Upper lobe of left lung (tissue), 6 donors: ENCODE measurements at regions not wholly inside any gene's neighbourhood (a gene's known extent, or its start where the extent isn't known, plus 50 kb on each side); places are given as distances from the start of the nearest gene placed in this dataset.

ENCODE experiments used
- ATAC-seq, 2 donors: fragments of 200-7000 bp; cut with Tn5 transposase; one replicate each; pipeline ENCODE4 v1.9.1; 2022; ENCODE audit warnings: mild to moderate bottlenecking in 2 of 2, moderate library complexity in 2 of 2; ENCODE audit not compliant: low FRiP score in 2 of 2
- DNase-seq, 2 donors: peaks; one replicate each; pipeline ENCODE4 v3.0.0-alpha.2; 2019 to 2020
- H3K27ac ChIP-seq, 4 donors: fragments of 200-600 bp; sonication (generic); one replicate each; pipeline ENCODE4 v1.5.1; 2016 to 2019
- H3K27me3 ChIP-seq, 4 donors: fragments of 200-600 bp; sonication (generic); one replicate each; pipeline ENCODE4 v1.5.1; 2017 to 2019
- H3K36me3 ChIP-seq, 4 donors: fragments of 200-600 bp; sonication (generic); one replicate each; pipeline ENCODE4 v1.5.1; 2016 to 2019
- H3K4me1 ChIP-seq, 4 donors: fragments of 200-600 bp; sonication (generic); one replicate each; pipeline ENCODE4 v1.5.1; 2018 to 2019
- H3K4me3 ChIP-seq, 4 donors: fragments of 200-600 bp; sonication (generic); one replicate each; pipeline ENCODE4 v1.5.1; 2017 to 2019; ENCODE audit warnings: mild to moderate bottlenecking in 2 of 4, moderate library complexity in 1 of 4
- H3K9me3 ChIP-seq, 4 donors: fragments of 200-600 bp; sonication (generic); one replicate each; pipeline ENCODE4 v1.5.1; 2018 to 2019
- EP300 ChIP-seq, 4 donors: sonication (generic); formaldehyde crosslinking; IDR thresholded peaks; one replicate each; pipeline ENCODE4 v1.5.1; 2017; ENCODE audit warnings: antibody characterized with exemption in 4 of 4, control low read depth in 2 of 4
- POLR2A ChIP-seq, 4 donors: fragments of 450-650 bp; IDR thresholded peaks; one replicate each; pipeline ENCODE4 v1.5.1; 2016 to 2017; ENCODE audit warnings: antibody characterized with exemption in 4 of 4, mild to moderate bottlenecking in 2 of 4
- POLR2AphosphoS5 ChIP-seq, 2 donors: sonication (generic); formaldehyde crosslinking; IDR thresholded peaks; one replicate each; pipeline ENCODE4 v1.5.1; 2017; ENCODE audit warnings: antibody characterized with exemption in 2 of 2
- WGBS, 2 donors: methylation state at CpG; one replicate each; pipeline ENCODE4 v1.1.5; 2017 to 2018; 5-methylcytosine and 5-hydroxymethylcytosine counted together
- TF ChIP-seq, protein P1 (sequence below), 6 experiments: fragments of 450-650 bp in 4 of 6; fragments of 200-600 bp in 2 of 6; sonication (generic) in 2 of 6; IDR thresholded peaks; one replicate each; pipeline ENCODE4 v1.5.1; 2016 to 2019; ENCODE audit warnings: antibody characterized with exemption in 6 of 6
- donor health status: DM: no; HTN: no; CAD: no; lungs with moderate emphysema.
- donor health status: DM: no; HTN: yes; CAD: no; lungs with severe emphysema.

DNA sequence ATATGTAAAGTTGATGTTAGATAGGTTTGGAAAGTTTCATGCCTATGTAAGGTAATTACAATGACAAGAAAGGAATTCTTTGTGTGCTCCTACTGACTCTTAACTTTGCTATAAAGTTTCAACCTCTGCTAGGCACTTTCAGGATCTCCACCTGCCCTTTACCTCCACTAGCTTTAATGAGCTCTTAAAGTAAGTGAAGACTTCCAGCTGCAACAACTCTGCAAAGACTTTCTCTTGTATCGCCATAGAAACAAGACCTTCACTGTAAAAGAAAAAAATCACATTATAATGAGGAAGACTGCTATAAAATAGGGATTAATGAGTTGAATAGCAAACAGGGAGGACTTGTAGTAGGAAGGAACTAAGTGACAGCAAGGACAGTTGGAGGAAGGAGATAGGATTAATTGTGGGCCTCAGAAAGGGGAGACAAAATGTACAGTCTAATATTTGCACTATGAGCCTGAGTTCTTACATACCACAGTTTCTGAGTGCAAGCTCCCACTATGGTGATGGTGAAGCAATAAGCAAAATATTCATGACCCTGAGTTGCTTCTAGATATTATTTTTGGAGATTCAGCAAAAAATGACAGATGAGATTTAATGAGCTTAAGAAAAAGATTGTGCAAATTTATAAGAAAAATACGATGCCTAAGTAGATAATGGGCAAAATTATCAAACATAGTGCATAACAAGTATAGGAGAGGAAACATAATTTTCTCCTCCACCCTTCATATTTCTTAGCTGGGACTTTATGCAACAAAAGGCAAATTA is 66.7 kb downstream of the DHRS2 start:
- Histone ChIP-seq H3K9me3 (peaks cover 0 to 12% (median 5%) of the 10 kb centered on the region in 4 donors), H3K4me1 (no peaks in the 10 kb centered on the region), H3K36me3 (no peaks in the 10 kb centered on the region), H3K27me3 (no peaks in the 10 kb centered on the region), H3K27ac (no peak overlapping the region), H3K4me3 (no peak overlapping the region)
- WGBS, 2 donors = 57 to 64% methylated on average over 2 of the region's 2 CpGs
- TF ChIP-seq EP300 (IDR thresholded peaks at IDR 0.05) = no peak
- no peak for TF ChIP-seq POLR2AphosphoS5 (IDR thresholded peaks at IDR 0.05)
- TF ChIP-seq, protein P1, sequence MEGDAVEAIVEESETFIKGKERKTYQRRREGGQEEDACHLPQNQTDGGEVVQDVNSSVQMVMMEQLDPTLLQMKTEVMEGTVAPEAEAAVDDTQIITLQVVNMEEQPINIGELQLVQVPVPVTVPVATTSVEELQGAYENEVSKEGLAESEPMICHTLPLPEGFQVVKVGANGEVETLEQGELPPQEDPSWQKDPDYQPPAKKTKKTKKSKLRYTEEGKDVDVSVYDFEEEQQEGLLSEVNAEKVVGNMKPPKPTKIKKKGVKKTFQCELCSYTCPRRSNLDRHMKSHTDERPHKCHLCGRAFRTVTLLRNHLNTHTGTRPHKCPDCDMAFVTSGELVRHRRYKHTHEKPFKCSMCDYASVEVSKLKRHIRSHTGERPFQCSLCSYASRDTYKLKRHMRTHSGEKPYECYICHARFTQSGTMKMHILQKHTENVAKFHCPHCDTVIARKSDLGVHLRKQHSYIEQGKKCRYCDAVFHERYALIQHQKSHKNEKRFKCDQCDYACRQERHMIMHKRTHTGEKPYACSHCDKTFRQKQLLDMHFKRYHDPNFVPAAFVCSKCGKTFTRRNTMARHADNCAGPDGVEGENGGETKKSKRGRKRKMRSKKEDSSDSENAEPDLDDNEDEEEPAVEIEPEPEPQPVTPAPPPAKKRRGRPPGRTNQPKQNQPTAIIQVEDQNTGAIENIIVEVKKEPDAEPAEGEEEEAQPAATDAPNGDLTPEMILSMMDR (IDR thresholded peaks at IDR 0.05) = no peak
- TF ChIP-seq POLR2A (IDR thresholded peaks at IDR 0.05) = no peak
- no peak for ATAC-seq
- no peak for DNase-seq

DNA sequence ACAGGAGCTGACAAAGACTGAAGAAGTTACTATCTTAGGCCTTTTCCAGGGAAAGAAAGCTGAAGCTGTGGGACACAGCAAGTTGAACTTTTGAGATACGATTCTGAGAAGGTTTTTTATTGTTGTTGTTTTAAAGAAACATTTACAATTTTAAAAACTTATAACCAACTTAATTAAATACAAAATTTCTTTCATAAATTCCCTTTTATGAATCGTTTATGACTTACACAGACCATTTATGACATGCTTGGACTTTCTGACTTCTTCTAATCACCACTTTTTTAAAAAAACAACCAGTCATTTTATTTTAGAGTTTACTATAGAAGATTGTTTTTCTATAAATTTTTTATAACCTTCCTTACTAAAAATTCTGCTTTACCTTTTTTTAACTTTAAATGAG is 68.7 kb downstream of the DHRS2 start:
- Histone ChIP-seq H3K27me3 (no peaks in the 10 kb centered on the region), H3K36me3 (no peaks in the 10 kb centered on the region), H3K4me1 (no peaks in the 10 kb centered on the region), H3K27ac (no peak overlapping the region), H3K4me3 (no peak overlapping the region), H3K9me3 (peaks cover 0 to 12% (median 5%) of the 10 kb centered on the region in 4 donors)
- WGBS, 2 donors = 45 to 46% methylated on average over 2 of the region's 2 CpGs
- ATAC-seq (no peak), DNase-seq (no peak)
- TF ChIP-seq POLR2A (IDR thresholded peaks at IDR 0.05) = no peak
- TF ChIP-seq, protein P1 (IDR thresholded peaks at IDR 0.05) = no peak
- no peak for TF ChIP-seq POLR2AphosphoS5 (IDR thresholded peaks at IDR 0.05)
- no peak for TF ChIP-seq EP300 (IDR thresholded peaks at IDR 0.05)

DNA sequence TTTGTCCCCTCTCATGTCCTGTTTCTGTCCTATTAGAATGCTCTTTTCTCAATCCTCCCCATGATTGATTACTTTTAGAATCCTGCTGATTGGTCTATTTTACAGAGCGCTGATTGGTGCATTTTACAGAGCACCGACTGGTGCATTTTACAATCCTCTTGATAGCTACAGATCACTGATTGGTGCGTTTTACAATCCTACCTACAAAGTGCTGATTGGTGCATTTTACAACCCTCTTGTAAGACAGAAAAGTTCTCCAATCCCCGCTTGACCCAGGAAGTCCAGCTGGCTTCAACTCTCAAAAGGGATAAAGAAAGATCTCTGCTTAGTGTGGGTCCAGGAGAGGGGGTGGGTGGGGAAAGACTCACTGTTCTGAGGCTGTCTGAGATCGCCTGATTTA is 71.3 kb downstream of the DHRS2 start:
- Histone ChIP-seq H3K27me3 (no peaks in the 10 kb centered on the region), H3K4me3 (no peak overlapping the region), H3K36me3 (no peaks in the 10 kb centered on the region), H3K9me3 (peaks cover 0 to 12% (median 5%) of the 10 kb centered on the region in 4 donors), H3K4me1 (no peaks in the 10 kb centered on the region), H3K27ac (no peak overlapping the region)
- TF ChIP-seq POLR2A (IDR thresholded peaks at IDR 0.05) (no peak), POLR2AphosphoS5 (IDR thresholded peaks at IDR 0.05) (no peak), EP300 (IDR thresholded peaks at IDR 0.05) (no peak)
- TF ChIP-seq, protein P1 (IDR thresholded peaks at IDR 0.05) = no peak
- DNase-seq (no peak), ATAC-seq (no peak)
- WGBS, 2 donors = 86 to 88% methylated on average over 5 of the region's 5 CpGs

DNA sequence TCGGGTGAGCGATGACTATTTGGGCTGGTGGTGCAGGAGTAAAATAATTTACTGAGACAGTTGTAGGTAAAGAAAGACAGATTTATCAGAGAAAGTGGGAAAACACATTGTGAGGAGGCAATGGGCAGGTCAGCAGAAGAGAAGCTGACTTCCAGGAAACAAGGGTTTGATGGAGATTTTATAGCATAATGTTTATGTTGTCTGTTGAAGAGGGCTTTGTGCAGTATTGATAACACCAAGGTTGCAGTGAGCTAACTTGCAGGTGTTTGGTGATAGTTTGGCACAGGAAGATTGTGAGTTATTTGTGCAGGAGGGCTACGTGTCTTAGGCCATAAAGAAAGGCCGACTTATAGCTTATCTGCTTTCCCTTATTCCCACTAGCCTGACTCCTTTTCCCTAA is 72.2 kb downstream of the DHRS2 start:
- no peaks in the 10 kb centered on the region for H3K27me3 ChIP-seq
- H3K36me3 ChIP-seq = no peaks in the 10 kb centered on the region
- no peak overlapping the region for H3K27ac ChIP-seq
- H3K4me1 ChIP-seq = no peaks in the 10 kb centered on the region
- H3K4me3 ChIP-seq = no peak overlapping the region
- peaks cover 0 to 12% (median 5%) of the 10 kb centered on the region in 4 donors for H3K9me3 ChIP-seq
- 82 to 87% methylated on average over 4 of the region's 4 CpGs for WGBS, 2 donors
- DNase-seq (no peak), ATAC-seq (no peak)
- TF ChIP-seq POLR2AphosphoS5 (IDR thresholded peaks at IDR 0.05) (no peak), POLR2A (IDR thresholded peaks at IDR 0.05) (no peak), EP300 (IDR thresholded peaks at IDR 0.05) (no peak)
- TF ChIP-seq, protein P1 (IDR thresholded peaks at IDR 0.05) = no peak

DNA sequence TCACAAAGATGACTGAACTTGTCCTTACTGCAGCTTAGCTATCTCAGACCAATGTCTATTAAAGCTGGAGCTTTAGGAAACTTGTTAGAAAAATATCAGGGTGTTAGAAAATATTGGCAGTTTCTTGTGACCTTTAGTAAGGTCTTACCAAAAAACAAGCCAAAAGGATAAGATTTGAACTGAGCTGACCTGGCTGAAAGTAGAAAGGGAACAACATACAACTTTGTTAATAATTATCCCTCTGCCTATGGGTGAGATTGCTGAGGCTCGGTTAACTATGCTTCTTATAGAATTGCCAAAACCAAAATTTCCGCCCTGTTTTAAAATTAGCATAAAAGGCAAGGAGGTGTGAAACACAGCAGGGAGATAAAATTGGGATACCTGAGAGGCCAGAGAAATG is 73.8 kb downstream of the DHRS2 start:
- no peaks in the 10 kb centered on the region for H3K27me3 ChIP-seq
- TF ChIP-seq, protein P1 (IDR thresholded peaks at IDR 0.05) = no peak
- no peak for TF ChIP-seq POLR2AphosphoS5 (IDR thresholded peaks at IDR 0.05)
- no peak for TF ChIP-seq EP300 (IDR thresholded peaks at IDR 0.05)
- no peak for TF ChIP-seq POLR2A (IDR thresholded peaks at IDR 0.05)
- 61 to 70% methylated on average over 2 of the region's 2 CpGs for whole genome bisulfite sequencing, 2 donors
- no peaks in the 10 kb centered on the region for H3K4me1 ChIP-seq
- ATAC-seq (no peak), DNase-seq (no peak)
- H3K36me3 ChIP-seq = no peaks in the 10 kb centered on the region
- H3K27ac ChIP-seq = no peak overlapping the region
- no peak overlapping the region for H3K4me3 ChIP-seq
- H3K9me3 ChIP-seq = peaks cover 0 to 6% (median 1%) of the 10 kb centered on the region in 4 donors
